HG02642 (cell line): ENCODE measurements at regions not wholly inside any gene's neighbourhood (a gene's known extent, or its start where the extent isn't known, plus 50 kb on each side); places are given as distances from the start of the nearest gene placed in this dataset.
"Not testable (repeated sequence)": the region's sequence is repeated elsewhere in the genome, so short reads cannot be mapped to it uniquely, and the experiment has no call there.

ENCODE experiments used
- ATAC-seq: cut with Tn5 transposase; IDR thresholded peaks from one replicate; pipeline ENCODE4 v1.9.1; 2021; ENCODE audit warnings: mild to moderate bottlenecking; ENCODE audit not compliant: unreplicated experiment, poor library complexity

DNA sequence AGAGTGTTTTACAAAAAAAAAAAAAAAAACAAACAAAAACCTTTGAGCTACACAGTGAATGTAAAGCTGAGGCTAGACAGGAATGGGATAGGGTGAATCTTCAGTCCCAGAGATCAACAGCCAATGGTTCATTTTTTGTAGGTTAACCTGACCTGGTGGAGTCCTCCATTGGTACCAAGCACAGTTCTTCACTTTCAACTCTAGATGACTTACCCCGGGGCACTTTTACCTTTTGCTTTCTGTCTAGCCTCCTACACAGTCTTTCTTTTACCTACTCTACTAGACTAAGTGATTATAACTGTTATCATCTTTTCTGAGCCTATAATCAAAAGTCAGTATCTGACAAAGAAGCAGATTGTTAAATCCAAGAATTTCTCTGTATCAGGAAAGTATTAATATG lies 50.9 kb downstream of the ANXA2R start:
- no peak for ATAC-seq

DNA sequence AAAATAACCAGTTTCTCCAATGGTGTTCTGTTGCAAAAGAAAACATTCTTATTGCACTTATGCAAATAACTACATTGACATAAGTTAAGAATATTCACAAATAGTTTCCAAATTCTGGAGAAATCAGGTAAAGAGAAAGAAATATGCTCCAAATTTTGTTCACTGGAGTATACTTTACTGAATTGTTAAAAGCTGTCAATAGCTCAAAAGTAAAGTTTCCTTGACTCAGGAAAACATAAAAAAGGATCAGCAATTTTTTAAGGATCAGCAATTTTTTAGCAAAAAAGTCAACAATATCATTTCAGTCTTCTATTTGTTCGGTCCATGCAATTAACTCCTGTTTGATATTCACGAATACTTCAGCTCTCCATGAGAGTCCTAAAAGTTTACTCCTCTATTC lies 51.6 kb downstream of the ANXA2R start:
- no peak for ATAC-seq

DNA sequence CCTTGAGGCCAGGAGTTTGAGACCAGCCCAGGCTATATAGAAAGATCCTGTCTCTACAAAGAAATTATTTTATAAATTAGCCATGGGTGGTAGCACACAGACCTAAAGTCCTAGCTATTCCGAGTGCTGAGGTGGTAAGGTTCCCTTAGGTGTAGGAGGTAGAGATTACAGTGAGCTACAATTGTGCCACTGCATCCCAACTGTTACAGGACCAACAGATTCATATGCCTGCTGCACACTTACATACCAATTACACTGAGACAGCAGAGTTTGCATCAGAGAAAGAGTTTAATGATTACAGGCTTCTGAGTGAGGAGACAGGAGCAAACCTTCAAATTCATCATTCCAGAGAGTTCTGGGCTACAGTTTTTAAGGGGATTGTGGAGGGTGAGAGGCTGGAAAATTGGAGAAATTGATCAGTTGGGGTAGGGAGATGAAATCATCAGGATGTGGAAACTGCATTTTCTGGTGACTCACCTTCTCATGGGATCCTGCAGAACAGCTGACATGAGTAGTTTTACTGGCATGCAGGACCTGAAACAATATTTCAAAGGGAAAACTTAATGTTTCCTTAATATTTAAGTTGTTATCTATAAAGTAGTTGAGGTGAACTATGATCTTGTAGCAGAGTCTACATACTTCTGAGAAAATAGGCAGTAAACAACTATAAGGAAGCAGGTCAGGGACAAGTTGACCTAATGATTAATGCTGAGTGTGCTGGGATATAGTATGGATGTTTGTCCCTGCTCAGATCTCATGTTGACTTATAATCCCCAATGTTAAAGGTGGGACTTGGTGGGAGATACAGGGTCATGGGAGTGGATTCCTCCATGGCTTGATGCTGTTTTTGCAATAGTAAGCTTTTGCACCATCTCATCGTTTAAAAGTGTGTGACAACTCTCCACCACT lies 54.7 kb downstream of the ANXA2R start:
- ATAC-seq, result no peak

DNA sequence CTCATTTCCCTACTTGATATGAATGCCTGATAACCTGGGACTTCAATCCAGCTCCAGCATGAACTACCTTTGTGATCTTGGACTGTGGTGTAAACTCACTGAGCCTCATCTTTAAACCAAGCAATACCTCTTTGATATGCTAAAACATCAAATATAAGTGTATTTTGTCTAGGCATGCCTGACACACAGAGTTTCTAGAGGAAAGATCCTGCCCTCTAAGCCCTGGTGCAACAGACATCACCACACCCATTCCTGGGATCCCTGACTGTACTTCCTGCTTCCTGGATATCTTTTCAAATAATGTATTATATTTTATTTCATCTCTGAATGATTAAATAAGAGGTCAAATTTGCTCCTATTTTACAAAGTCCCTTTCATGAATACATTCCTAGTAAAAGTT lies 55.8 kb downstream of the ANXA2R start:
- no peak for ATAC-seq

GRCh38 chr5:42982107-42982622 lies 58.0 kb downstream of the ANXA2R start:
- ATAC-seq, result no peak

DNA sequence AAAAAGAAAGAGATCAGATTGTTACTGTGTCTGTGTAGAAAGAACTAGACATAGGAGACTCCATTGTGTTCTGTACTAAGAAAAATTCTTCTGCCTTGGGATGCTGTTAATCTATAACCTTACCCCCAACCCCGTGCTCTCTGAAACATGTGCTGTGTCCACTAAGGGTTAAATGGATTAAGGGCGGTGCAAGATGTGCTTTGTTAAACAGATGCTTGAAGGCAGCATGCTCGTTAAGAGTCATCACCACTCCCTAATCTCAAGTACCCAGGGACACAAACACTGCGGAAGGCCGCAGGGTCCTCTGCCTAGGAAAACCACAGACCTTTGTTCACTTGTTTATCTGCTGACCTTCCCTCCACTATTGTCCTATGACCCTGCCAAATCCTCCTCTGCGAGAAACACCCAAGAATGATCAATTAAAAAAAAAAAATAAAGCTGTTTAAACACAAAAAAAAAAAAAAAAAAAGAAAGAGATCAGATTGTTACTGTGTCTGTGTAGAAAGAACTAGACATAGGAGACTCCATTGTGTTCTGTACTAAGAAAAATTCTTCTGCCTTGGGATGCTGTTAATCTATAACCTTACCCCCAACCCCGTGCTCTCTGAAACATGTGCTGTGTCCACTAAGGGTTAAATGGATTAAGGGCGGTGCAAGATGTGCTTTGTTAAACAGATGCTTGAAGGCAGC lies 58.6 kb downstream of the ANXA2R start:
- not testable (repeated sequence) for ATAC-seq

DNA sequence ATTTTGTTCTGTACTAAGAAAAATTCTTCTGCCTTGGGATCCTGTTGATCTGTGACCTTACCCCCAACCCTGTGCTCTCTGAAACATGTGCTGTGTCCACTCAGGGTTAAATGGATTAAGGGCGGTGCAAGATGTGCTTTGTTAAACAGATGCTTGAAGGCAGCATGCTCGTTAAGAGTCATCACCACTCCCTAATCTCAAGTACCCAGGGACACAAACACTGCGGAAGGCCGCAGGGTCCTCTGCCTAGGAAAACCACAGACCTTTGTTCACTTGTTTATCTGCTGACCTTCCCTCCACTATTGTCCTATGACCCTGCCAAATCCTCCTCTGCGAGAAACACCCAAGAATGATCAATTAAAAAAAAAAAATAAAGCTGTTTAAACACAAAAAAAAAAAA lies 59.1 kb downstream of the ANXA2R start:
- not testable (repeated sequence) for ATAC-seq

GRCh38 chr5:42980391-42980790 lies 59.7 kb downstream of the ANXA2R start:
- ATAC-seq, result not testable (repeated sequence)

DNA sequence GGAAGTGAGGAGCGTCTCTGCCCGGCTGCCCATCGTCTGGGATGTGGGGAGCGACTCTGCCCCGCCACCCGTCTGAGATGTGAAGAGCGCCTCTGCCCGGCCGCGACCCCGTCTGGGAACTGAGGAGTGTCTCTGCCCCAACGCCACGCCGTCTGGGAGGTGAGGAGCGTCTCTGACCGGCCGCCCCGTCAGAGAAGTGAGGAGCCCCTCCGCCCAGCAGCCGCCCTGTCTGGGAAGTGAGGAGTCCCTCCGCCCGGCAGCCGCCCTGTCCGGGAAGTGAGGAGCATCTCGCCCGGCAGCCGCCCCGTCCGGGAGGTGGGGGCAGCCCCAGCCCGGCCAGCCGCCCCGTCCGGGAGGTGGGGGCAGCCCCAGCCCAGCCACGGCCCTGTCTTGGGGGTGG lies 60.9 kb downstream of the ANXA2R start:
- ATAC-seq, result not testable (repeated sequence)

DNA sequence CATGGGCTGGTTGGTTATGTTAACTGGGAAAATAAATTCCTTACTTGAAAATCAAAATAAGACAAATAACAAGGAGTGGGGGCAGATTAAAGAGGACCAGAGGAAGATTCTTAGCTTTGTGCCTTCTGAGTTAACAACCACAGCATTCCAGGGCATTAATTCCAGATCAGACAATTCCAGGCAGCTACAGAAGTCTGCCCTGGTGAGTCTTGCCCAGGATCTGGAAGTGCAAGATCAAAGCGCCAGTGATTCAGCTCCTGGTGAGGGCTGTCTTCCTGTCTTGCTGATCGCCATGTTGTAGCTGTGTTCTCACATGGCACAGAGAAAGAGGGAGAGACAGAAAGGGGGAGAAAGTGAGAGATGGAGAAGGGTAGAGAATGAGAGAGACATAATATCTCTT lies 65.6 kb downstream of the ANXA2R start:
- no peak for ATAC-seq

DNA sequence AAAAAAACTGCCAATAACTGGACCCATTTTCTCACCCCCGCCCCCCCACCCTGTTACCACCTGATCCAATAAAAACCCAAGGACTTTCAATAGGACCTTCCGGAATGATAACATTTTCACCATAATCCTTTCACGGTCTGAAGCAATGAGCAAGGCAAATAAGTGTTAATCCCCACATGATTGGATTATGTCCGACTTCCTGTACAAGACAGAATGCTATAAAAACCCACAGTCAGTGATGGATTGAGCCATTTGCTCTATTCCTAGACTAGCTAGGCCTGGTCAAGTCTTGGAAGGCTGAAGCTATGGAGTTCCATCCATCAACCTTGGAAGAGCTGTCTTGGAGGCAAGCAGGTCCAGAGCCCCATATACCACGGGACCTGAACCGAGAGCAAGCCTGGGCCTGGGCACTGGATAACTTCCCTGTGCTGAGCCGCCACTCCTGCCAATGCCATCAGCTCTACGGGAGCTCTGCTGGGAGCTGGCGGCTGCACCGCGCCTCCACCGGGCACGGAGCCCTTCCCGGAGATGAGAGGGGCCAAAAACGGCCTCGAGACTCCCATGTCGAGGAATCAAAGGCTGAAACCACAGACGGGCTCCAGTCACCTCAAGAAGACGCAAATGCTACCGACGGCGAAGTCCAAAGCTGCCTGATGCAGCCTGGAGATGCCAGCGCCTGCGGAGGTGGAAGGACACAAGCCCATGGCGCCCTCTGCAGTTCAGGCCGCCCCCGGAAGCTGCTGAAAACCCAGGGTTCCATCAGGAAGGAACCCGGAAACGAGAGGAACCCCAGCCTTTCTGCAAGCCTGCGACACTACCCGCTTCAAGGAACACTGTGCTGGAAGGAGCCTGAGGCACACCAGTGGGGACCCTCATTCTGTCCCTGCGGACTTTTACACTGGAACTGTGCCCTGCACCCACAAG lies 69.2 kb downstream of the ANXA2R start:
- no peak for ATAC-seq

GRCh38 chr5:42965934-42966333 lies 74.2 kb downstream of the ANXA2R start:
- ATAC-seq, result no peak

GRCh38 chr5:42963412-42963811 lies 76.7 kb downstream of the ANXA2R start:
- no peak for ATAC-seq

DNA sequence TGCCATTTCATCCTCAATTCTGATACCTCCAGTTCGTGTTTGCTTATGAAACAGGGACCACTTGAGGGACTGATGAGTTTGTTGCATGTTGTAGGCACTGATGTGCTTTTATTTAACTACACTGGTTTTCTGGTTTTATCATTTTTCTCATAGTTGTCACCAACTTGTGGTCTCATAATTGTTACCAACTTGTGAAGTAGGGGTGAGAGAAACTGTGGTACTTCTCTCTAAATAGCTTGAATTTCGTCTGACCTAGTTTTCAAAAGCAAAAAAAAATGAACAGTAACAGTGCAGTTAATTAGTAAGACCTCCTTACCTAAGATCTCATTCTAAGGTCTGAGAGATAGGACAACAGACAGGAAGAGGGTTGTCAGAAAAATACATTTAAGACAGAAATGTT lies 78.0 kb downstream of the ANXA2R start:
- no peak for ATAC-seq

DNA sequence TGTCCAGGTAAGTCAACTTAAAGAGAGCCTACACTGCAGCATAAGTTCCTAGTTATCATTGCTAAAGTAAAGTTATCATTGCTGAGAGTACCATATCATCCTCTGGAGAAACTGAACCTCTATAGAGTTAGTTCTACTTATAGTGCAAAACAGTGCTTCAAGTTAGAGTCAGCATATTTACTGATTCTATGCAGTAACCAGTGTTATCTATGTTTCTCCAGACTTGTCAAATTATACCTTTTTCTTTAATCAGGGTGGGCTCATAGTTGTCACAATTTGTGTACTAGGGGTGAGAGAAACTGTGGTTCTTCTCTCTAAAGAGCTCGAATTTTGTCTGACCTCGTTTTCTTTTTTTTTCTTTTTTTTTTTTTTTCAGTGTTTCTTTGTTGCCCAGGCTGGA lies 79.6 kb downstream of the ANXA2R start:
- ATAC-seq, result no peak

DNA sequence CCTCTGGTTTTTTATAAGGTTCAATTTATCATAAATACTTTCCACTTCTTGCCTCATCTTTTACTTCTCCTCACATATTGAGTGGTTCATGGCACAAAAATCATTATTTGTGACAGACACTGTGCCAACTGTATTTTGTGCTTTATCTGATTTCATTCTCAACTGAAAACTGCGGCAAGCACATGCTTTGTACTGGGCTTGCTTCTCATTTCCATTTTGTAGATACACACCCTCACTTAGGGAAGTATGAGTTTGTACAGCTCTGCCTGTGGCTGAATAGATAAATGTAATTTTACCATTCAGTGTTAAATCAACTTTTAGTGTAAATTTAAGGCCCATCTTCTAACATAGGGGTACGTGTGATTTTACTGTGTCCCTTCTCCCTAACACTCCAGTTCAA lies 83.6 kb downstream of the ANXA2R start:
- ATAC-seq, result no peak

DNA sequence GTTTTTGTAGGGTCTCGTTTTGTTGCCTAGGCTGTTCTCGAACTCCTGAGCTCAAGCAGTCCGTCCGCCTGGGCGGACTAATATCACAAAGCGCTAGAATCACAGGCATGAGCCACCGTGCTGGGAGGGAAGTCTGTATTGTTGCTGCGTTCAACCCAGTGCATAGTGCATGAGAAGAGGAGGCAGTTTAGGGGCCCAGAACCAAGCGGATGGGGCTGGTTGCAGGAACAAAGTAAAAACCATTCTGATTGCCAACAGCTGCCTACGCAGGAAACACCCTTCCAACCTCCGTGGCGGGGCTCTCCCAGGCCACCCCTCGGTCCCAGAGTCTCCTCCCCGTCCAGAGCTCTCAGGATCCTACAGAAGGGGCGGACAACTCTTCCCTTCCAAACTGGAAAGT lies 87.1 kb downstream of the ANXA2R start:
- ATAC-seq, result no peak

DNA sequence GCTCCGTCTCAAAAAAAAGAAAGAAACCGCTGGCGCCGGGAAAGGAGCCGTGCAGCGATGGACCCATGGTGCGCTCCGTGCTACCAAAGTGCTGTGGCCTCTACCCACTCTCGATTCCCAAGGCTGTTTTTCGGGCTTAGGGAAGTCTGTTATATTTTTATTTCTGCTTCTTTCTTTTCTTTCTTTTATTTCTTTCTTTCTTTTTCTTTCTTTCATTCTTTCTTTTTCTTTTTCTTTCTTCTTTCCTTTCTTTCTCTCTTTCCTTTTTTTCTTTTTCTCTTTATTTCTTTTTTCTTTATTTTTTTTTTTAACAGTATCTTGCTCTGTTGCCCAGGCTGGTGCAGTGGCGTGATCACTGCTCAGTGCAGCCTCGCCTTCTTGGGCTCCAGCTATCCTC lies 87.5 kb downstream of the ANXA2R start:
- no peak for ATAC-seq

DNA sequence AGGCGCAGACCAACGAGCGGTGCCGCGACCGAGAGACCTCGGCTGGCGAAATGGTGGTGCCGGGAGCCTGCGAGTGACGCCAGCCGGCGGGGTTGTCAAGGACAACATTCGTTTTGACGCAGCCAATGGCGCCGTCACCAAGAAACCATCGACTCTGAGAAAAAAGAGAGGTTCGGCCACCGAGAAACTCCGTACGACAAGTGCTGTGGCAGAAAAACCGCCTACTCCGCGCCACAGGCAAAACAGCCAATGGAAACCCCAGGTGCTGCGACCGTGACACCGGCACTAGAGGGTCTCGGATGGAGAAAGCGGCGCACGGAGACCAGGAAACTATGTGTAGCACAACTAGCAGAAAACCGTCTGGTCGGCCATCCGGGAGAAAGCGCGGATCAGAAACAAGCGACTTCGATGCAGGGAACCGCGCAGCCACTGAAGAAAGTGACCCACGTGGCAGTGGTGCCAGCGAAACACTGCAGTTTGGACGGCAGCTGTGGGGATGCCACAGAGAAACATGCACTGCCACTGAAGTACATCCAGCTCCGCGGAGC lies 88.8 kb downstream of the ANXA2R start:
- peak; percentile 39 for ATAC-seq
